ENCODE measurements at regions not wholly inside any gene's neighbourhood (a gene's known extent, or its start where the extent isn't known, plus 50 kb on each side); places are given as distances from the start of the nearest gene placed in this dataset.

GRCh38 chr5:158079097-158079496, 220.2 kb upstream of the CLINT1 start:
- TF ChIP-seq CTCF (IDR thresholded peaks at IDR 0.05; ENCODE audit: low read length) (no peak), EZH2 (optimal IDR thresholded peaks at IDR 0.05; ENCODE audit: low read depth, low read length) (no peak)

Measured in MM.1S (cell line).